ENCODE measurements at regions not wholly inside any gene's neighbourhood (a gene's known extent, or its start where the extent isn't known, plus 50 kb on each side); places are given as distances from the start of the nearest gene placed in this dataset.

DNA sequence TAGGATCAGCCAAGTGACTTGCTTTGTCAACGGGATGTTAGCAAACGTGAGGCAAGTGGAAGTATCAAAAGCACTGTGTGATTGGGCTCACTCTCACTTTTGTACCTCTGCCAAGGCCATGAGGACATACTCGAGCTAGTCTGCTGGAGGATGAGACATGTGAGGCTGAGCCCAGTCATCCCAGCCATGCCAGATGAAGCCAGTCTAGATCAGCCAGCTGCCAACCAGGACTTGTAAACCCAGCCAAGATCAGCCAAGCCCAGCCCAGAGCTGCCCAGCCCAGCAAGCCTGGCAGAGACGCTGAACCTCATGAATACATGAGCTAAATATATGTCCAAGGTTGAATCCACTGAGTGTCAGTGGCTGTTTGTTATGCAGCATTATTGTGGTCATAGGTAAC is 369.7 kb downstream of the MN1 start:
- H3K4me2 ChIP-seq (ENCODE audit: insufficient read depth in 1 of 2, low read depth in 2 of 2, low read length in 2 of 2): no peak overlapping the region
- H2BK20ac ChIP-seq (ENCODE audit: low read length): no peak overlapping the region
- no peak overlapping the region for H2AK5ac ChIP-seq (ENCODE audit: low read depth, low read length)
- POLR2A ChIA-PET (ENCODE audit: partially characterized antibody): no interaction called here
- no peak overlapping the region for H3K56ac ChIP-seq (replicated peaks; ENCODE audit: insufficient read length, low read depth, low read length)
- no peak overlapping the region for H3K4ac ChIP-seq (replicated peaks; ENCODE audit: insufficient read length, low read depth, low read length)
- TF ChIP-seq SUZ12 (IDR thresholded peaks at IDR 0.05; ENCODE audit: low read length): no peak
- no peak for TF ChIP-seq JUN (IDR thresholded peaks at IDR 0.05; ENCODE audit: low read depth, low read length)
- TF ChIP-seq CHD2 (IDR thresholded peaks at IDR 0.05; ENCODE audit: low read length): no peak
- no peak for TF ChIP-seq SRF (IDR thresholded peaks at IDR 0.05; ENCODE audit: low read depth, low read length)
- no peak for TF ChIP-seq KDM1A (IDR thresholded peaks at IDR 0.05; ENCODE audit: borderline replicate concordance, low read length)
- no peak for TF ChIP-seq HDAC2 (IDR thresholded peaks at IDR 0.05; ENCODE audit: borderline replicate concordance in 1 of 2, low read depth in 2 of 2, low read length in 2 of 2)
- no peak for TF ChIP-seq BACH1 (IDR thresholded peaks at IDR 0.05; ENCODE audit: low read length)
- no peak for TF ChIP-seq PHF8 (conservative IDR thresholded peaks at IDR 0.05; ENCODE audit: low read depth, low read length)
- TF ChIP-seq CHD1 (IDR thresholded peaks at IDR 0.05; ENCODE audit: low read depth, low read length): no peak
- TF ChIP-seq TEAD4 (IDR thresholded peaks at IDR 0.05; ENCODE audit: low read depth, low read length): no peak
- TF ChIP-seq, protein P1, sequence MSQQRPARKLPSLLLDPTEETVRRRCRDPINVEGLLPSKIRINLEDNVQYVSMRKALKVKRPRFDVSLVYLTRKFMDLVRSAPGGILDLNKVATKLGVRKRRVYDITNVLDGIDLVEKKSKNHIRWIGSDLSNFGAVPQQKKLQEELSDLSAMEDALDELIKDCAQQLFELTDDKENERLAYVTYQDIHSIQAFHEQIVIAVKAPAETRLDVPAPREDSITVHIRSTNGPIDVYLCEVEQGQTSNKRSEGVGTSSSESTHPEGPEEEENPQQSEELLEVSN (IDR thresholded peaks at IDR 0.05): no peak
- no peak for TF ChIP-seq NANOG (IDR thresholded peaks at IDR 0.05; ENCODE audit: insufficient read depth, low read depth, low read length, poor library complexity, severe bottlenecking)
- H3K23me2 ChIP-seq (ENCODE audit: low read depth, low read length): peaks cover 2% of the 10 kb centered on the region; the same call in 1 of the 2 replicates
- H4K8ac ChIP-seq (ENCODE audit: extremely low read depth, insufficient read depth, low read length): no peak overlapping the region; the same call in 1 of the 2 replicates
- no peaks in the 10 kb centered on the region for H4K20me1 ChIP-seq (replicated peaks in 1 of 2; ENCODE audit: control insufficient read depth in 1 of 2, insufficient read depth in 2 of 2, low read length in 2 of 2)
- H3K4me3 ChIP-seq (ENCODE audit: extremely low read depth in 1 of 4, insufficient read depth in 2 of 4, low read depth in 3 of 4, low read length in 4 of 4): no peak overlapping the region
- H3K79me2 ChIP-seq (ENCODE audit: control insufficient read depth in 1 of 2, insufficient read depth in 2 of 2, low read length in 2 of 2): no peaks in the 10 kb centered on the region
- H3K36me3 ChIP-seq (ENCODE audit: control insufficient read depth in 2 of 4, insufficient read depth in 4 of 4, low read length in 3 of 4): no peaks in the 10 kb centered on the region
- 82% methylated on average over 4 of the region's 4 CpGs; no CpG with 5 or more reads in 1 of the 2 experiments for WGBS, 2 experiments (ENCODE audit: extremely low coverage in 1 of 2, insufficient coverage in 1 of 2, insufficient read length in 1 of 2, insufficient replicate concordance in 2 of 2, low coverage in 1 of 2, low lambda C conversion rate in 2 of 2, missing lambda C conversion rate in 1 of 2)
- H3K18ac ChIP-seq (ENCODE audit: extremely low read depth, low read length): no peak overlapping the region
- no peak overlapping the region for H2BK120ac ChIP-seq (replicated peaks; ENCODE audit: low read depth, low read length)
- FAIRE-seq (no peak), DNase-seq (ENCODE audit: low read depth in 1 of 2, low spot score in 2 of 2) (no peak)
- H3K27ac ChIP-seq (ENCODE audit: low read depth, low read length): no peak overlapping the region
- peaks cover 6 to 8% of the 10 kb centered on the region in 2 experiments; a peak in 3 of 4 replicates for H3K9me3 ChIP-seq (ENCODE audit: insufficient read depth in 2 of 2, low read depth in 1 of 2, low read length in 1 of 2)
- no peak overlapping the region for H4K5ac ChIP-seq (ENCODE audit: insufficient read length, low read depth, low read length)
- 0 out of 2 replicates have a peak overlapping the region, but pooled peaks have one; percentile 1 for H2BK15ac ChIP-seq (ENCODE audit: low read length)
- no peak overlapping the region for H2AFZ ChIP-seq (ENCODE audit: low read length)
- H3K23ac ChIP-seq (ENCODE audit: insufficient read length): no peak overlapping the region
- H4K91ac ChIP-seq (replicated peaks; ENCODE audit: insufficient read length, low read length): no peak overlapping the region
- CTCF ChIA-PET (ENCODE audit: partially characterized antibody): interaction anchor here (1.6 to 3.5 kb wide), 3 partner anchors 12 to 100 kb away, joined by 3 to 17 read pairs (median 4); no protein-coding TSS in a partner anchor
- no peaks in the 10 kb centered on the region for H3K79me1 ChIP-seq (ENCODE audit: low read depth, low read length)
- peaks cover 0 to 16% (median 7%) of the 10 kb centered on the region in 4 experiments; a peak in 6 of 7 replicates for H3K4me1 ChIP-seq (replicated peaks in 1 of 4; ENCODE audit: control insufficient read depth in 3 of 4, insufficient read depth in 4 of 4, low read length in 3 of 4)
- no peak overlapping the region for H2BK5ac ChIP-seq (ENCODE audit: low read depth, low read length)
- H3K27me3 ChIP-seq (replicated peaks in 1 of 4; ENCODE audit: control insufficient read depth in 3 of 4, extremely low read depth in 1 of 4, insufficient read depth in 3 of 4, low read length in 3 of 4): peaks cover 0 to 2% (median 0%) of the 10 kb centered on the region in 4 experiments; a peak in 1 of 7 replicates
- H3K9ac ChIP-seq (replicated peaks in 1 of 4; ENCODE audit: extremely low read depth in 1 of 4, low read depth in 3 of 4, low read length in 3 of 4): no peak overlapping the region
- no peak overlapping the region for H3K14ac ChIP-seq (ENCODE audit: insufficient read length)
- 0 out of 2 replicates have a peak overlapping the region, but pooled peaks have one; percentile 4 for H2BK12ac ChIP-seq (ENCODE audit: low read depth, low read length)

Measured in H1 (cell line).